8988T (cell line): ENCODE measurements at regions not wholly inside any gene's neighbourhood (a gene's known extent, or its start where the extent isn't known, plus 50 kb on each side); places are given as distances from the start of the nearest gene placed in this dataset.
A peak's percentile ranks its signal among the peaks of the same experiment; 100 is the strongest.
"Not testable (repeated sequence)": the region's sequence is repeated elsewhere in the genome, so short reads cannot be mapped to it uniquely, and the experiment has no call there.

Experiments used
- DNase-seq: peaks from one replicate; pipeline ENCODE4 v3.0.0; 2011

- DNase-seq = no peak
Measured at GRCh38 chr20:46785958-46786357, 76.5 kb downstream of the SLC2A10 start.

GRCh38 chr20:46786566-46786965 is 77.1 kb downstream of the SLC2A10 start:
- DNase-seq = no peak

GRCh38 chr20:46787991-46788762 is 78.7 kb downstream of the SLC2A10 start:
- DNase-seq = no peak

GRCh38 chr20:46788763-46789091 is 79.3 kb downstream of the SLC2A10 start:
- not testable (repeated sequence) for DNase-seq

- DNase-seq = no peak
Measured at GRCh38 chr20:46789339-46790028, 80.0 kb downstream of the SLC2A10 start.

GRCh38 chr20:46791722-46792416 is 82.4 kb downstream of the SLC2A10 start:
- DNase-seq = no peak

- DNase-seq = no peak
Measured at GRCh38 chr20:46797206-46797605, 87.8 kb downstream of the SLC2A10 start.

- DNase-seq = no peak
Measured at GRCh38 chr20:46798430-46798829, 89.0 kb downstream of the SLC2A10 start.

- DNase-seq = no peak
Measured at GRCh38 chr20:46799781-46800408, 90.4 kb downstream of the SLC2A10 start.

- DNase-seq = no peak
Measured at GRCh38 chr20:46800409-46800804, 91.0 kb downstream of the SLC2A10 start.

- no peak for DNase-seq
Measured at GRCh38 chr20:46801003-46801702, 91.7 kb downstream of the SLC2A10 start.

GRCh38 chr20:46802722-46803121 is 91.9 kb upstream of the EYA2 start:
- DNase-seq = no peak

GRCh38 chr20:46803123-46804020 is 91.3 kb upstream of the EYA2 start:
- DNase-seq = no peak

GRCh38 chr20:46804126-46804525 is 90.5 kb upstream of the EYA2 start:
- no peak for DNase-seq

GRCh38 chr20:46805836-46806235 is 88.8 kb upstream of the EYA2 start:
- no peak for DNase-seq

- no peak for DNase-seq
Measured at GRCh38 chr20:46807998-46808397, 86.6 kb upstream of the EYA2 start.

GRCh38 chr20:46808565-46808964 is 86.1 kb upstream of the EYA2 start:
- no peak for DNase-seq

- no peak for DNase-seq
Measured at GRCh38 chr20:46809706-46810360, 84.8 kb upstream of the EYA2 start.

GRCh38 chr20:46810448-46811223 is 84.0 kb upstream of the EYA2 start:
- peak; percentile 46 for DNase-seq
